ENCODE measurements at regions not wholly inside any gene's neighbourhood (a gene's known extent, or its start where the extent isn't known, plus 50 kb on each side); places are given as distances from the start of the nearest gene placed in this dataset.

GRCh38 chr7:57210871-57211270, 78.6 kb upstream of the ZNF479 start:
- POLR2A ChIA-PET: no interaction called here
- CTCF ChIA-PET: no interaction called here
- no peaks in the 10 kb centered on the region for H3K9me3 ChIP-seq (ENCODE audit: control insufficient read depth, insufficient read depth, low read depth, low read length)
- no peak overlapping the region for H3K4me3 ChIP-seq (ENCODE audit: low read depth in 2 of 2, low read length in 2 of 2)
- intact Hi-C loops (cut with micrococcal nuclease; ENCODE audit: unreplicated experiment): no loop called here
- ATAC-seq: no peak
- no peak overlapping the region for H3K27ac ChIP-seq (ENCODE audit: low read length)
- DNase-seq (ENCODE audit: low read depth, low spot score): no peak
- TF ChIP-seq TCF7L2 (IDR thresholded peaks at IDR 0.05; ENCODE audit: low read depth, low read length): no peak
- TF ChIP-seq, protein P1, sequence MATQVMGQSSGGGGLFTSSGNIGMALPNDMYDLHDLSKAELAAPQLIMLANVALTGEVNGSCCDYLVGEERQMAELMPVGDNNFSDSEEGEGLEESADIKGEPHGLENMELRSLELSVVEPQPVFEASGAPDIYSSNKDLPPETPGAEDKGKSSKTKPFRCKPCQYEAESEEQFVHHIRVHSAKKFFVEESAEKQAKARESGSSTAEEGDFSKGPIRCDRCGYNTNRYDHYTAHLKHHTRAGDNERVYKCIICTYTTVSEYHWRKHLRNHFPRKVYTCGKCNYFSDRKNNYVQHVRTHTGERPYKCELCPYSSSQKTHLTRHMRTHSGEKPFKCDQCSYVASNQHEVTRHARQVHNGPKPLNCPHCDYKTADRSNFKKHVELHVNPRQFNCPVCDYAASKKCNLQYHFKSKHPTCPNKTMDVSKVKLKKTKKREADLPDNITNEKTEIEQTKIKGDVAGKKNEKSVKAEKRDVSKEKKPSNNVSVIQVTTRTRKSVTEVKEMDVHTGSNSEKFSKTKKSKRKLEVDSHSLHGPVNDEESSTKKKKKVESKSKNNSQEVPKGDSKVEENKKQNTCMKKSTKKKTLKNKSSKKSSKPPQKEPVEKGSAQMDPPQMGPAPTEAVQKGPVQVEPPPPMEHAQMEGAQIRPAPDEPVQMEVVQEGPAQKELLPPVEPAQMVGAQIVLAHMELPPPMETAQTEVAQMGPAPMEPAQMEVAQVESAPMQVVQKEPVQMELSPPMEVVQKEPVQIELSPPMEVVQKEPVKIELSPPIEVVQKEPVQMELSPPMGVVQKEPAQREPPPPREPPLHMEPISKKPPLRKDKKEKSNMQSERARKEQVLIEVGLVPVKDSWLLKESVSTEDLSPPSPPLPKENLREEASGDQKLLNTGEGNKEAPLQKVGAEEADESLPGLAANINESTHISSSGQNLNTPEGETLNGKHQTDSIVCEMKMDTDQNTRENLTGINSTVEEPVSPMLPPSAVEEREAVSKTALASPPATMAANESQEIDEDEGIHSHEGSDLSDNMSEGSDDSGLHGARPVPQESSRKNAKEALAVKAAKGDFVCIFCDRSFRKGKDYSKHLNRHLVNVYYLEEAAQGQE (IDR thresholded peaks at IDR 0.05; ENCODE audit: insufficient read depth in 1 of 2, low read depth in 2 of 2, low read length in 1 of 2): no peak
- TF ChIP-seq SIN3A (IDR thresholded peaks at IDR 0.05; ENCODE audit: borderline replicate concordance, insufficient read depth, low read depth, low read length): no peak
- no peak for TF ChIP-seq POLR2AphosphoS5 (IDR thresholded peaks at IDR 0.05; ENCODE audit: low read depth, low read length)
- TF ChIP-seq, protein P2, sequence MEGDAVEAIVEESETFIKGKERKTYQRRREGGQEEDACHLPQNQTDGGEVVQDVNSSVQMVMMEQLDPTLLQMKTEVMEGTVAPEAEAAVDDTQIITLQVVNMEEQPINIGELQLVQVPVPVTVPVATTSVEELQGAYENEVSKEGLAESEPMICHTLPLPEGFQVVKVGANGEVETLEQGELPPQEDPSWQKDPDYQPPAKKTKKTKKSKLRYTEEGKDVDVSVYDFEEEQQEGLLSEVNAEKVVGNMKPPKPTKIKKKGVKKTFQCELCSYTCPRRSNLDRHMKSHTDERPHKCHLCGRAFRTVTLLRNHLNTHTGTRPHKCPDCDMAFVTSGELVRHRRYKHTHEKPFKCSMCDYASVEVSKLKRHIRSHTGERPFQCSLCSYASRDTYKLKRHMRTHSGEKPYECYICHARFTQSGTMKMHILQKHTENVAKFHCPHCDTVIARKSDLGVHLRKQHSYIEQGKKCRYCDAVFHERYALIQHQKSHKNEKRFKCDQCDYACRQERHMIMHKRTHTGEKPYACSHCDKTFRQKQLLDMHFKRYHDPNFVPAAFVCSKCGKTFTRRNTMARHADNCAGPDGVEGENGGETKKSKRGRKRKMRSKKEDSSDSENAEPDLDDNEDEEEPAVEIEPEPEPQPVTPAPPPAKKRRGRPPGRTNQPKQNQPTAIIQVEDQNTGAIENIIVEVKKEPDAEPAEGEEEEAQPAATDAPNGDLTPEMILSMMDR (IDR thresholded peaks at IDR 0.05): no peak
- no peaks in the 10 kb centered on the region for H3K36me3 ChIP-seq (ENCODE audit: control insufficient read depth, insufficient read depth, low read length)
- H3K4me1 ChIP-seq (ENCODE audit: control insufficient read depth, insufficient read depth, low read length): no peaks in the 10 kb centered on the region
- BruUV-seq (replicated peaks): no TSS peak
- no peaks in the 10 kb centered on the region for H3K27me3 ChIP-seq (ENCODE audit: control insufficient read depth, insufficient read depth, low read length)
- in situ Hi-C loops (cut with HindIII; ENCODE audit: low pct_unique_long_range_greater_than_20kb, low sequenced_read_pairs): no loop called here

GRCh38 chr7:57211428-57212100, 79.3 kb upstream of the ZNF479 start:
- H3K27me3 ChIP-seq (ENCODE audit: control insufficient read depth, insufficient read depth, low read length): no peaks in the 10 kb centered on the region
- in situ Hi-C loops (cut with HindIII; ENCODE audit: low pct_unique_long_range_greater_than_20kb, low sequenced_read_pairs): no loop called here
- ChIA-PET CTCF (no interaction called here), POLR2A (no interaction called here)
- no peaks in the 10 kb centered on the region for H3K9me3 ChIP-seq (ENCODE audit: control insufficient read depth, insufficient read depth, low read depth, low read length)
- DNase-seq (ENCODE audit: low read depth, low spot score) (no peak), ATAC-seq (no peak)
- H3K27ac ChIP-seq (ENCODE audit: low read length): no peak overlapping the region
- BruUV-seq (replicated peaks): no TSS peak
- intact Hi-C loops (cut with micrococcal nuclease; ENCODE audit: unreplicated experiment): no loop called here
- TF ChIP-seq, protein P1 (IDR thresholded peaks at IDR 0.05; ENCODE audit: insufficient read depth in 1 of 2, low read depth in 2 of 2, low read length in 1 of 2): no peak
- no peak for TF ChIP-seq SIN3A (IDR thresholded peaks at IDR 0.05; ENCODE audit: borderline replicate concordance, insufficient read depth, low read depth, low read length)
- no peak for TF ChIP-seq POLR2AphosphoS5 (IDR thresholded peaks at IDR 0.05; ENCODE audit: low read depth, low read length)
- TF ChIP-seq, protein P2 (IDR thresholded peaks at IDR 0.05): no peak
- no peak for TF ChIP-seq TCF7L2 (IDR thresholded peaks at IDR 0.05; ENCODE audit: low read depth, low read length)
- no peaks in the 10 kb centered on the region for H3K4me1 ChIP-seq (ENCODE audit: control insufficient read depth, insufficient read depth, low read length)
- H3K4me3 ChIP-seq (ENCODE audit: low read depth in 2 of 2, low read length in 2 of 2): no peak overlapping the region
- H3K36me3 ChIP-seq (ENCODE audit: control insufficient read depth, insufficient read depth, low read length): no peaks in the 10 kb centered on the region
